Neural crest cell (in vitro differentiated cells): ENCODE measurements at regions not wholly inside any gene's neighbourhood (a gene's known extent, or its start where the extent isn't known, plus 50 kb on each side); places are given as distances from the start of the nearest gene placed in this dataset.

Source experiments
- DNase-seq: peaks from one replicate; pipeline ENCODE4 v3.0.0; 2021; ENCODE audit warnings: low read depth, mixed read lengths, low spot score
- H3K27ac Mint-ChIP-seq: one replicate; pipeline ENCODE4 v1.8.0; 2021; ENCODE audit warnings: mild to moderate bottlenecking, mixed read lengths; ENCODE audit not compliant: unreplicated experiment
- H3K27me3 Mint-ChIP-seq: 2 replicates; pipeline ENCODE4 v1.8.0; 2021; ENCODE audit warnings: low read depth, mild to moderate bottlenecking, mixed read lengths
- H3K36me3 Mint-ChIP-seq: 2 replicates; pipeline ENCODE4 v1.8.0; 2021; ENCODE audit warnings: low read depth, mild to moderate bottlenecking, mixed read lengths
- H3K4me1 Mint-ChIP-seq: 2 replicates; pipeline ENCODE4 v1.8.0; 2021; ENCODE audit warnings: mixed read lengths
- H3K4me3 Mint-ChIP-seq: one replicate; pipeline ENCODE4 v1.8.0; 2021; ENCODE audit warnings: mild to moderate bottlenecking, mixed read lengths
- H3K9me3 Mint-ChIP-seq: 2 replicates; pipeline ENCODE4 v1.8.0; 2021; ENCODE audit warnings: mixed read lengths
- CTCF ChIP-seq: fragments of 200-600 bp; sonication (generic); conservative IDR thresholded peaks from 2 replicates; pipeline ENCODE4 v1.5.0; 2021; ENCODE audit warnings: antibody characterized with exemption, mild to moderate bottlenecking

DNA sequence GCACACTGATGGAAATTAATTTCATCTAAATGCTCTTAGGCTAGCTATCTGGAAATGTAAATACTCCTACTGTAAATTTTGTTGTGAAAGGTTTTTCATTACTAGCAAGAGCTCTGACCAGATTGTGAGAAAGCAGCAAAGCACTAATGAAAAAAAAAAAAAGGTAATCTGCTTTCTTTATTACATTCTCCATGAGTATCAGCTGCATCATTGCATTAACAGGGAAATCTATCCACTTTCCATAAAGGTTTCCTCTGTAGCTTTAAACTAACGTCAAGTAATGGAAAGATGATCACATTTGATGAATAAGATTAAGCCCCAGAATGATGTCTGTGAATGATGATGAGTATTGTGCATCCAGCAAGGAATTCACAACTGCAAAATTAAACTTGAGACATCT is 790.6 kb upstream of the TYRP1 start:
- Mint-ChIP-seq H3K27me3 (no peaks in the 10 kb centered on the region), H3K4me3 (no peak overlapping the region), H3K4me1 (no peaks in the 10 kb centered on the region), H3K9me3 (no peaks in the 10 kb centered on the region), H3K36me3 (no peaks in the 10 kb centered on the region), H3K27ac (no peak overlapping the region)
- no peak for TF ChIP-seq CTCF
- DNase-seq: no peak

GRCh38 chr9:11915699-11916098 is 777.5 kb upstream of the TYRP1 start:
- H3K4me1 Mint-ChIP-seq: no peaks in the 10 kb centered on the region
- H3K36me3 Mint-ChIP-seq: no peaks in the 10 kb centered on the region
- no peak for TF ChIP-seq CTCF
- H3K27me3 Mint-ChIP-seq: no peaks in the 10 kb centered on the region
- DNase-seq: no peak
- no peak overlapping the region for H3K4me3 Mint-ChIP-seq
- peaks cover 7% of the 10 kb centered on the region for H3K9me3 Mint-ChIP-seq
- H3K27ac Mint-ChIP-seq: no peak overlapping the region

DNA sequence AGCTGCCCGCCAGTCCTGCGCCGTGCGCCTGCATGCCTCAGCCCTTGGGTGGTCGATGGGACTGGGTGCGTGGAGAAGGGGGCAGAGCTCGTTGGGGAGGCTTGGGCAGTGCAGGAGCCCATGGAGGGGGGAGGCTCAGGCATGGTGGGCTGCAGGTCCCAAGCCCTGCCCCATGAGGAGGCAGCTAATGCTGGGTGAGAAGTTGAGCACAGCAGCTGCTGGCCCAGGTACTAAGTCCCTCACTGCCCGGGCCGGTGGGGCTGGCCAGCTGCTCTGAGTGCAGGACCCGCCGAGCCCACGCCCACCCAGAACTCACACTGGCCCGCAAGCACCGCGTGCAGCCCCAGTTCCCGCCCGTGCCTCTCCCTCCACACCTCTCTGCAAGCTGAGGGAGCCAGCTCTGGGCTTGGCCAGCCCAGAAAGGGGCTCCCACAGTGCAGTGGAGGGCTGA is 764.3 kb upstream of the TYRP1 start:
- TF ChIP-seq CTCF: no peak
- no peaks in the 10 kb centered on the region for H3K9me3 Mint-ChIP-seq
- H3K27ac Mint-ChIP-seq: no peak overlapping the region
- no peaks in the 10 kb centered on the region for H3K4me1 Mint-ChIP-seq
- no peak overlapping the region for H3K4me3 Mint-ChIP-seq
- H3K36me3 Mint-ChIP-seq: no peaks in the 10 kb centered on the region
- DNase-seq: no peak
- no peaks in the 10 kb centered on the region for H3K27me3 Mint-ChIP-seq

DNA sequence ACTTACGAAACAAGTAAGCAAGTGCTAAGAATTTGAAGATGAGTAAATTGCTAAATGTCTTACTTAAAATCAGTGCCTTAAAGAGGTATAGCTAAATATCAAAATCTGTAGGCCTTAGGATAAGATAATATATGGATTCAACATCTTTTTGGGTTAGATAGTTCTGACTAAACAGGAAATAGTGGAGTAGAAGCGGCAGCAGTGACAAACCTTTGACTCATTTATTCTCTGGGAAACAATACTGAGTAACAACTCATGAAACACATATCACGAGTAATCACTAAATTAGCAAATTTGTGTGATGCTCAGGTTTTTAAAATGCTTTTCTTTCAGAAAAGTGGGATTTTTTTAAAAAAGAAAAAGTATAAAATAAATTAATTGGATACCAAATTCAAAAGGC is 762.1 kb upstream of the TYRP1 start:
- H3K36me3 Mint-ChIP-seq: no peaks in the 10 kb centered on the region
- H3K27ac Mint-ChIP-seq: no peak overlapping the region
- no peak for TF ChIP-seq CTCF
- no peaks in the 10 kb centered on the region for H3K9me3 Mint-ChIP-seq
- H3K4me3 Mint-ChIP-seq: no peak overlapping the region
- H3K27me3 Mint-ChIP-seq: no peaks in the 10 kb centered on the region
- no peak for DNase-seq
- no peaks in the 10 kb centered on the region for H3K4me1 Mint-ChIP-seq

GRCh38 chr9:11931751-11932150 is 761.4 kb upstream of the TYRP1 start:
- H3K9me3 Mint-ChIP-seq: no peaks in the 10 kb centered on the region
- H3K4me1 Mint-ChIP-seq: no peaks in the 10 kb centered on the region
- H3K27ac Mint-ChIP-seq: no peak overlapping the region
- no peak for TF ChIP-seq CTCF
- H3K4me3 Mint-ChIP-seq: no peak overlapping the region
- no peaks in the 10 kb centered on the region for H3K36me3 Mint-ChIP-seq
- H3K27me3 Mint-ChIP-seq: no peaks in the 10 kb centered on the region
- no peak for DNase-seq

- Mint-ChIP-seq H3K27ac (no peak overlapping the region), H3K9me3 (no peaks in the 10 kb centered on the region), H3K4me1 (no peaks in the 10 kb centered on the region), H3K27me3 (no peaks in the 10 kb centered on the region), H3K4me3 (no peak overlapping the region), H3K36me3 (no peaks in the 10 kb centered on the region)
- TF ChIP-seq CTCF: no peak
- DNase-seq: no peak
Measured at GRCh38 chr9:11933926-11934325, 759.3 kb upstream of the TYRP1 start.
